ENCODE measurements at regions not wholly inside any gene's neighbourhood (a gene's known extent, or its start where the extent isn't known, plus 50 kb on each side); places are given as distances from the start of the nearest gene placed in this dataset.

DNA sequence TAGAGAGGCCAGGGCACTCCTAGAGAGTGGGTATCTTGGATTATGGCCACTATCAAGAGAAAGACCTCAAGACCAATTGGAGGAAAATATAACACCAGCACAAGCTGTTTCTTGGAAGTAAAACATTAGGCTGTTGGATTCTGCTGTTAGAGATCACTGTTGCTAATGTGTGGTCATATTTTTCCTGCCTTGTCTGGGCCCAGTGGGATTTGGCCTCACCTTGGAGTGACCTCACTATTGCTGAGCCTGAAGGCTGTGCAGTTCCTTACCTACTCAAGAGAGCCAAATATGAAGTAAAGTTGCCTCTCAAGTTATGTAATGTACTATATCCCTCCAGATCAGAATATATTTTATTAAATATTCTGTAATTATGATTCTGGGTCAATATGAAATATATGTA is 355.4 kb upstream of the CTSO start:
- TF ChIP-seq EP300 (IDR thresholded peaks at IDR 0.05; ENCODE audit: borderline replicate concordance) (no peak), TAF1 (IDR thresholded peaks at IDR 0.05; ENCODE audit: low read depth) (no peak), USF1 (IDR thresholded peaks at IDR 0.05) (no peak), CREB1 (IDR thresholded peaks at IDR 0.05; ENCODE audit: low read depth) (no peak), TCF12 (IDR thresholded peaks at IDR 0.05; ENCODE audit: low read depth) (no peak)
- TF ChIP-seq, protein P1, sequence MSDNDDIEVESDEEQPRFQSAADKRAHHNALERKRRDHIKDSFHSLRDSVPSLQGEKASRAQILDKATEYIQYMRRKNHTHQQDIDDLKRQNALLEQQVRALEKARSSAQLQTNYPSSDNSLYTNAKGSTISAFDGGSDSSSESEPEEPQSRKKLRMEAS (IDR thresholded peaks at IDR 0.05), result no peak
- TF ChIP-seq, protein P2, sequence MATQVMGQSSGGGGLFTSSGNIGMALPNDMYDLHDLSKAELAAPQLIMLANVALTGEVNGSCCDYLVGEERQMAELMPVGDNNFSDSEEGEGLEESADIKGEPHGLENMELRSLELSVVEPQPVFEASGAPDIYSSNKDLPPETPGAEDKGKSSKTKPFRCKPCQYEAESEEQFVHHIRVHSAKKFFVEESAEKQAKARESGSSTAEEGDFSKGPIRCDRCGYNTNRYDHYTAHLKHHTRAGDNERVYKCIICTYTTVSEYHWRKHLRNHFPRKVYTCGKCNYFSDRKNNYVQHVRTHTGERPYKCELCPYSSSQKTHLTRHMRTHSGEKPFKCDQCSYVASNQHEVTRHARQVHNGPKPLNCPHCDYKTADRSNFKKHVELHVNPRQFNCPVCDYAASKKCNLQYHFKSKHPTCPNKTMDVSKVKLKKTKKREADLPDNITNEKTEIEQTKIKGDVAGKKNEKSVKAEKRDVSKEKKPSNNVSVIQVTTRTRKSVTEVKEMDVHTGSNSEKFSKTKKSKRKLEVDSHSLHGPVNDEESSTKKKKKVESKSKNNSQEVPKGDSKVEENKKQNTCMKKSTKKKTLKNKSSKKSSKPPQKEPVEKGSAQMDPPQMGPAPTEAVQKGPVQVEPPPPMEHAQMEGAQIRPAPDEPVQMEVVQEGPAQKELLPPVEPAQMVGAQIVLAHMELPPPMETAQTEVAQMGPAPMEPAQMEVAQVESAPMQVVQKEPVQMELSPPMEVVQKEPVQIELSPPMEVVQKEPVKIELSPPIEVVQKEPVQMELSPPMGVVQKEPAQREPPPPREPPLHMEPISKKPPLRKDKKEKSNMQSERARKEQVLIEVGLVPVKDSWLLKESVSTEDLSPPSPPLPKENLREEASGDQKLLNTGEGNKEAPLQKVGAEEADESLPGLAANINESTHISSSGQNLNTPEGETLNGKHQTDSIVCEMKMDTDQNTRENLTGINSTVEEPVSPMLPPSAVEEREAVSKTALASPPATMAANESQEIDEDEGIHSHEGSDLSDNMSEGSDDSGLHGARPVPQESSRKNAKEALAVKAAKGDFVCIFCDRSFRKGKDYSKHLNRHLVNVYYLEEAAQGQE (IDR thresholded peaks at IDR 0.05; ENCODE audit: low read depth), result no peak

DNA sequence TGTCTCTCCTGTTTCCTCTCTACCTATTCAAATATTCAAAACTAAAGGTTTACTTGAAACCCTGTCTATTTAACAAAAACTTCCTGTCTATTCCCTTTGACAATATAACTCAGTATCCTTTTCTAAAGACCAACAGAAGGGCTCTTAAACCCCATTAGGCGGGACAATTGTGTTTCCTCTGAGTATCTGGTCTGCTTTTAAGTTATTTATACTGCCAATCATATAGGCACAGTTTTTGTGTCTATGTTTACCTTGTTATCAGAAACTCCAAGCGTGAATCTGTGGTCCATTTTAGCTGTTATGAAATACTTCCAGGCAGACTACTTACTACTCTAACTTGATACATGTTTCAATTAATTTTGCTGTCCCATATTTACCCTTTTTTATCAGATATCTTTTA is 350.0 kb upstream of the CTSO start:
- TF ChIP-seq, protein P1 (IDR thresholded peaks at IDR 0.05), result no peak
- TF ChIP-seq USF1 (IDR thresholded peaks at IDR 0.05), result no peak
- TF ChIP-seq FOXM1 (IDR thresholded peaks at IDR 0.05; ENCODE audit: borderline replicate concordance, low read depth), result no peak
- TF ChIP-seq YY1 (IDR thresholded peaks at IDR 0.05; ENCODE audit: low read depth), result no peak
- no peak for TF ChIP-seq NFIC (IDR thresholded peaks at IDR 0.05)
- TF ChIP-seq EP300 (IDR thresholded peaks at IDR 0.05; ENCODE audit: borderline replicate concordance), result no peak
- no peak for TF ChIP-seq TEAD4 (IDR thresholded peaks at IDR 0.05)
- no peak for TF ChIP-seq CREB1 (IDR thresholded peaks at IDR 0.05; ENCODE audit: low read depth)
- no peak for TF ChIP-seq TAF1 (IDR thresholded peaks at IDR 0.05; ENCODE audit: low read depth)
- TF ChIP-seq ZBTB7A (IDR thresholded peaks at IDR 0.05; ENCODE audit: low read depth), result no peak
- TF ChIP-seq RAD21 (IDR thresholded peaks at IDR 0.05; ENCODE audit: low read depth), result no peak
- TF ChIP-seq, protein P2 (IDR thresholded peaks at IDR 0.05; ENCODE audit: low read depth), result no peak
- no peak for TF ChIP-seq TCF12 (IDR thresholded peaks at IDR 0.05; ENCODE audit: low read depth)

DNA sequence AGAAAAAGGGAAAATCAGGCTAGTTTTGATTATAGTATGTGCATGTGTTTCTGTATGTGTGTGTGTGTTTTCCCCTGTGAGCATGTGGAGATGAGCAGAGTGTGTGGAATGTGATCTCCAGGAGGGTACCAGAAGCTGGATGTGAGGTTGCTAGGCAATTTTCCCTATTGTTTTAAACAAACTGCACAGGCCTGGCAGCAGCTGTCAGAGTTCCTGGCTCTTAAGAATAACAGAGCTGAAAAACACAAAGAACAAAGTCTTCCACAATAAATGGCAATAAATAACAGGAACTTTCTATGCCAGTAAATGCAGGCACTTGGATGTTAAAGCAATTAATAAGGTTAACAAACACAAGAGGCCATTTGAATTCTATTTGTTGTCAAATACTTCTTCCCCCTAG is 344.6 kb upstream of the CTSO start:
- TF ChIP-seq TEAD4 (IDR thresholded peaks at IDR 0.05) (no peak), YY1 (IDR thresholded peaks at IDR 0.05; ENCODE audit: low read depth) (no peak), NFIC (IDR thresholded peaks at IDR 0.05) (no peak), FOXM1 (IDR thresholded peaks at IDR 0.05; ENCODE audit: borderline replicate concordance, low read depth) (no peak), EGR1 (IDR thresholded peaks at IDR 0.05) (no peak), RAD21 (IDR thresholded peaks at IDR 0.05; ENCODE audit: low read depth) (no peak), USF1 (IDR thresholded peaks at IDR 0.05) (no peak), TCF12 (IDR thresholded peaks at IDR 0.05; ENCODE audit: low read depth) (no peak), CEBPB (IDR thresholded peaks at IDR 0.05) (no peak), CREB1 (IDR thresholded peaks at IDR 0.05; ENCODE audit: low read depth) (no peak), ZBTB7A (IDR thresholded peaks at IDR 0.05; ENCODE audit: low read depth) (no peak), TAF1 (IDR thresholded peaks at IDR 0.05; ENCODE audit: low read depth) (no peak), EP300 (IDR thresholded peaks at IDR 0.05; ENCODE audit: borderline replicate concordance) (no peak)
- TF ChIP-seq, protein P2 (IDR thresholded peaks at IDR 0.05; ENCODE audit: low read depth), result no peak
- TF ChIP-seq, protein P1 (IDR thresholded peaks at IDR 0.05), result no peak

DNA sequence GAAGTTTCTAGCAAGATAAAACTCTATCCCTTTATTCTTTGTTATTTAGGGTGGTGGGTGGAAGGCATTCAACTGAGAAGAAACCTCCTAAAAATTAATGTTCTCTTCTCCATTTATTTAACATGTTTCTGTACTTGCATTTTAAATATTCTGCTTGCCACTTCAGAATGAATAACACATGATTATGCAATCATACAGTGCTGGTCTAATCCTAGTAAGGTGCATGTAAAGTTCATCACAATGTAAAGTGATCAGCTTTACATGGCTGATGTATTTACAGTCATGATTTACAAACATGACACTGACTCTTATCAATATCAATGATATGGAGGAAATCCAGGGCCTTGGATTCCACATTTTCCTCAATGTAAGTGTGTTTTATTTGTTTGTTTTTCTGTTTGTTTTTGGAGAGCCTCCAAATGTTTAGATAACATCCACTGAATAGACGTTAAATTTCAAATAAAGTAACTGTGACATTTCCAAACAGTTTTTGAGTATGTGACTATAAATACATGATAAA is 342.1 kb upstream of the CTSO start:
- TF ChIP-seq NFIC (IDR thresholded peaks at IDR 0.05), result no peak
- TF ChIP-seq, protein P1 (IDR thresholded peaks at IDR 0.05), result no peak
- TF ChIP-seq CREB1 (IDR thresholded peaks at IDR 0.05; ENCODE audit: low read depth), result no peak
- TF ChIP-seq YY1 (IDR thresholded peaks at IDR 0.05; ENCODE audit: low read depth), result no peak
- TF ChIP-seq FOXM1 (IDR thresholded peaks at IDR 0.05; ENCODE audit: borderline replicate concordance, low read depth), result no peak
- no peak for TF ChIP-seq TEAD4 (IDR thresholded peaks at IDR 0.05)
- no peak for TF ChIP-seq EGR1 (IDR thresholded peaks at IDR 0.05)
- no peak for TF ChIP-seq EP300 (IDR thresholded peaks at IDR 0.05; ENCODE audit: borderline replicate concordance)
- no peak for TF ChIP-seq ZBTB7A (IDR thresholded peaks at IDR 0.05; ENCODE audit: low read depth)
- TF ChIP-seq TAF1 (IDR thresholded peaks at IDR 0.05; ENCODE audit: low read depth), result no peak
- TF ChIP-seq USF1 (IDR thresholded peaks at IDR 0.05), result no peak
- no peak for TF ChIP-seq RAD21 (IDR thresholded peaks at IDR 0.05; ENCODE audit: low read depth)
- TF ChIP-seq CEBPB (IDR thresholded peaks at IDR 0.05), result no peak
- TF ChIP-seq, protein P2 (IDR thresholded peaks at IDR 0.05; ENCODE audit: low read depth), result no peak
- TF ChIP-seq TCF12 (IDR thresholded peaks at IDR 0.05; ENCODE audit: low read depth), result no peak

All from Ishikawa (cell line).